Skeletal muscle tissue (tissue), 3 donors: ENCODE measurements at regions not wholly inside any gene's neighbourhood (a gene's known extent, or its start where the extent isn't known, plus 50 kb on each side); places are given as distances from the start of the nearest gene placed in this dataset.

Source experiments
- H3K27ac ChIP-seq: one replicate; pipeline ENCODE4 v1.7.0; 2013; ENCODE audit warnings: mild to moderate bottlenecking, low read depth, low read length, inconsistent platforms
- H3K27me3 ChIP-seq, 3 donors: one replicate each; pipeline ENCODE4 v1.7.0; 2013; ENCODE audit warnings: low read length in 3 of 3; ENCODE audit not compliant: control insufficient read depth in 3 of 3, insufficient read depth in 3 of 3
- H3K36me3 ChIP-seq, 3 donors: one replicate each; pipeline ENCODE4 v1.7.0; 2013; ENCODE audit warnings: low read length in 3 of 3; ENCODE audit not compliant: control insufficient read depth in 3 of 3, insufficient read depth in 3 of 3
- H3K4me1 ChIP-seq, 3 donors: one replicate each; pipeline ENCODE4 v1.7.0; 2013; ENCODE audit warnings: low read length in 3 of 3, mild to moderate bottlenecking in 3 of 3; ENCODE audit not compliant: control insufficient read depth in 3 of 3, insufficient read depth in 3 of 3
- H3K4me3 ChIP-seq, 3 donors: one replicate each; pipeline ENCODE4 v1.7.0; 2013; ENCODE audit warnings: low read length in 3 of 3
- H3K9ac ChIP-seq, 3 donors: one replicate each; pipeline ENCODE4 v1.7.0; 2013; ENCODE audit warnings: low read length in 3 of 3, mild to moderate bottlenecking in 3 of 3, moderate library complexity in 2 of 3, low read depth in 1 of 3
- H3K9me3 ChIP-seq, 3 donors: one replicate each; pipeline ENCODE4 v1.7.0; 2013; ENCODE audit warnings: low read length in 3 of 3; ENCODE audit not compliant: control insufficient read depth in 3 of 3
- donor health status: Osteomylitis.

- H3K4me1 ChIP-seq, result no peaks in the 10 kb centered on the region
- no peaks in the 10 kb centered on the region for H3K9me3 ChIP-seq
- H3K27me3 ChIP-seq, result no peaks in the 10 kb centered on the region
- H3K27ac ChIP-seq, result no peak overlapping the region
- no peak overlapping the region for H3K4me3 ChIP-seq
- H3K36me3 ChIP-seq, result no peaks in the 10 kb centered on the region
- H3K9ac ChIP-seq, result no peak overlapping the region
Observed at GRCh38 chr12:95408201-95408600, 65.8 kb upstream of the METAP2 start.

GRCh38 chr12:95411057-95411456, 62.9 kb upstream of the METAP2 start:
- Histone ChIP-seq H3K4me1 (no peaks in the 10 kb centered on the region), H3K27me3 (no peaks in the 10 kb centered on the region), H3K4me3 (no peak overlapping the region), H3K9ac (no peak overlapping the region), H3K36me3 (no peaks in the 10 kb centered on the region), H3K9me3 (no peaks in the 10 kb centered on the region), H3K27ac (no peak overlapping the region)

- Histone ChIP-seq H3K36me3 (no peaks in the 10 kb centered on the region), H3K27ac (no peak overlapping the region), H3K9me3 (no peaks in the 10 kb centered on the region), H3K9ac (no peak overlapping the region), H3K4me1 (no peaks in the 10 kb centered on the region), H3K27me3 (no peaks in the 10 kb centered on the region), H3K4me3 (no peak overlapping the region)
Observed at GRCh38 chr12:95411466-95411865, 62.5 kb upstream of the METAP2 start.

DNA sequence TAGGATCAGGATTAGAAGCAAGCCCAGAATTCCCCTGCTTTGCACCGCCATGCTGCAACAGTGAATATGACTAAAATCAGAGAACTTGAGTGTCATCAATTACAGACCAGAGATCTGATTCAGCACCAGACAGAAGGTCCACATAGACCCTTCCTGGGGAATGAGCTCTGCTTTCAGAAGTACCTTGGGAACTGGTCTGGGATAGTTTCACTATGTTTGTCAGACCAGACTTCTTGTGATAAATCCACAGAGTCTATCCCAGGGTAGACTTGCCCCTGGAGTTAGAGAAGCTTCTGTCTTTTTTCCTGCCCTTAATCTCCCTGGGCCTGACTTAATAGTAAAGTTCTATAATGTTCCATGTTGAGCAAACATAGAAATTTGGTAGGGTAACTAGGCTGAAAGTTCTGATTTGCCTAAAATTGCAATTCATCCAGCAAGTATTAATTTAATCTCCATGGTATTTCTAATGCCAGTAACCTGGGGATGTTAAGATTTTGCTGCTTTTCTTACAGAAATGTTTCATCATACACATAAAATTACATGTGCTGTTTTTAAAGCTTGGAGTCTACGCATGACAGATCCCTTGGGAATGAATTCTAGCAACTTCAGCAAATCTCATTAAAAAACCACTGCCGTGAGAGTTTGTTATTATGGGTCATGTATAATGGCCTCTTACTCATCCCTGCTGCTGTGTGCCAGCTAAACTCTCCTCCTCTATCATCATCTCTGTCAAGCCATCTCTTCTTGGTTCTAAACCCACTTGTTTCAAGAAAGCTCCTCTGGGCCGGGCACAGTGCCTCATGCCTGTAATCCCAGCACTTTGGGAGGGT, 61.3 kb upstream of the METAP2 start:
- H3K9me3 ChIP-seq, result no peaks in the 10 kb centered on the region
- H3K36me3 ChIP-seq, result no peaks in the 10 kb centered on the region
- peaks cover 2 to 4% (median 3%) of the 10 kb centered on the region in 3 donors for H3K4me1 ChIP-seq
- H3K4me3 ChIP-seq, result no peak overlapping the region
- H3K9ac ChIP-seq, result no peak overlapping the region
- H3K27ac ChIP-seq, result no peak overlapping the region
- H3K27me3 ChIP-seq, result no peaks in the 10 kb centered on the region

- Histone ChIP-seq H3K9ac (no peak overlapping the region), H3K36me3 (no peaks in the 10 kb centered on the region), H3K27ac (no peak overlapping the region), H3K4me1 (peaks cover 5 to 9% (median 8%) of the 10 kb centered on the region in 3 donors), H3K27me3 (no peaks in the 10 kb centered on the region), H3K4me3 (no peak overlapping the region), H3K9me3 (no peaks in the 10 kb centered on the region)
Observed at GRCh38 chr12:95413576-95413975, 60.4 kb upstream of the METAP2 start.

DNA sequence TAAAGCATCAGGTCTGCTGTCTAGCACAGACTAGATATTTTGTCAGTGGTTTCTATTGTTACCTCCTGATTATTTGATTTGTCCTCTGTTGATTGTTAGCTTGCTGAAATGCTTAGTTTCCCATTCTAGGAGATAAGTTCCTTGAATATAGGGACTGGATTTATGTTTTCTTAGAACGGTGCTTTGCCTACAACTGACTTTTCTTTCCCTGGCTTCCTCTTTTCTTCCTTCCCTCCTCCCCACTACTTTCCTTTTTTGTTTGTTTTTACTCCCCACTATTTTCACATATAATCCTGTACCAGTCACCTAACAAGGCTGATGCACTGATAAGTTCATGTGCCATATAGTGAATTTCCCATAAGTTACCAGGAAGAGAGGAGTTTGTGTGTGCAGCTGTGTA, 58.5 kb upstream of the METAP2 start:
- no peak overlapping the region for H3K27ac ChIP-seq
- H3K27me3 ChIP-seq, result no peaks in the 10 kb centered on the region
- H3K36me3 ChIP-seq, result no peaks in the 10 kb centered on the region
- H3K4me3 ChIP-seq, result no peak overlapping the region
- peaks cover 5 to 9% (median 8%) of the 10 kb centered on the region in 3 donors for H3K4me1 ChIP-seq
- no peak overlapping the region for H3K9ac ChIP-seq
- no peaks in the 10 kb centered on the region for H3K9me3 ChIP-seq

- Histone ChIP-seq H3K36me3 (no peaks in the 10 kb centered on the region), H3K9ac (no peak overlapping the region), H3K9me3 (no peaks in the 10 kb centered on the region), H3K4me1 (peaks cover 5 to 9% (median 8%) of the 10 kb centered on the region in 3 donors), H3K4me3 (no peak overlapping the region), H3K27ac (no peak overlapping the region), H3K27me3 (no peaks in the 10 kb centered on the region)
Observed at GRCh38 chr12:95416111-95416636, 57.8 kb upstream of the METAP2 start.

DNA sequence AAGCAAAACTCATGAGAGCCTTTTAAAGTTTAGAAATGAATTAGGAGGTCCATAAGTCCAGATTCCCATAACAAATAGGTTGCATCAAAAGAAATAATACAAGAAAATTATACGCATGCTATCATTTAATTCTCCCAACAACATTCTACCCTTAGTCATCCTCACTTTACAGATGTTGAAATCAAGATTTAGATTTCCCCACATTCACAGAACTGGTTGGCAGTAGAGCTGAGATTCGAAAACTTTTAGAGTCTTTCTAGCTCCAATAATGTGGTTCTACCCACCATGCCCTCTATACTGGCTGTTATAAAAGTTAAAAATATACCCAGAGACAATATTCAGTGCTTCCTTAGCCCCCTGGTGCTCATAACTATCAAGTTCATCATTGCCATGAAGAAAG, 56.6 kb upstream of the METAP2 start:
- H3K9me3 ChIP-seq, result no peaks in the 10 kb centered on the region
- H3K27ac ChIP-seq, result peak overlapping the region; percentile 59
- peaks cover 5 to 9% (median 8%) of the 10 kb centered on the region in 3 donors for H3K4me1 ChIP-seq
- H3K36me3 ChIP-seq, result no peaks in the 10 kb centered on the region
- no peak overlapping the region for H3K4me3 ChIP-seq
- H3K9ac ChIP-seq, result no peak overlapping the region
- no peaks in the 10 kb centered on the region for H3K27me3 ChIP-seq

GRCh38 chr12:95418142-95418541, 55.8 kb upstream of the METAP2 start:
- Histone ChIP-seq H3K27ac (peak overlapping the region; percentile 59), H3K4me3 (peak overlapping the region in 1 of 3 donors; percentile 17), H3K9me3 (no peaks in the 10 kb centered on the region)

More at GRCh38 chr12:95418142-95418541, 55.8 kb upstream of the METAP2 start:
- peaks cover 5 to 9% (median 8%) of the 10 kb centered on the region in 3 donors for H3K4me1 ChIP-seq
- peak overlapping the region; percentile 4 to 28 (median 7) for H3K9ac ChIP-seq
- H3K36me3 ChIP-seq, result no peaks in the 10 kb centered on the region
- no peaks in the 10 kb centered on the region for H3K27me3 ChIP-seq
